HG02588 (cell line): ENCODE measurements at regions not wholly inside any gene's neighbourhood (a gene's known extent, or its start where the extent isn't known, plus 50 kb on each side); places are given as distances from the start of the nearest gene placed in this dataset.

Experiments
- ATAC-seq: cut with Tn5 transposase; IDR thresholded peaks from one replicate; pipeline ENCODE4 v1.9.1; 2021; ENCODE audit warnings: mild to moderate bottlenecking, moderate library complexity; ENCODE audit not compliant: unreplicated experiment

DNA sequence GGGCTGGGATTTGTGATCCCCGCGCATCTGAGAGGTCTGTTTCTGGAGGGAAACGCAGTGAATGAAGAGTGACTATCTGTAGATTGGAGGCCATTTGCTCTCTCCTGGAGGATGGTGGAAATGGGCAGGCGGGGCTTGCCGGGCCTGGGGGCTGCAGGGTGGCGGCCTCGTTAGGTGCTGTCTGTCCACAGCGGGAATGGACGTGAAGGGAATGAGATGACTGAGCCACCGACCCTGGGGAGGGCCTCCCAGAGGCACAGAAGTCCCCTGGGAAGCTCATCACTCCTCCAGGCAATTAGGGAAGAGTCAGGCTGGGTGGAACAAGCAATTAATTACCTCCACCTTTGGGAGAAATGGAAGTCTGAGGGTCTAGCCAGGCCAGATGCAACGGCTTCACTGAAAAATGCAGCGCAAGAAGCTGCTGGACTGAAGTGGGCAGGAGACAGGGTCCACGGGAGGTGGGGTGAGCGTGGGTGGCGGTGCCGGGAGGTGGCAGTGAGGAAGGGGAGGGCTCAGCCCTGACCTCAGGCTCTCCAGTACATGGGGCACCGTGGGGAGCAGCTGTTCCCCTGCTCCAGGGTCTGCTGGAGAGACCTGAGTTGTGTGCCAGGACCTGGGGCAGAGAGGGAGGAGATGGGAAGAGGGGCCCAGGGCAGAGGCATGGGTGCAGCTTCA lies 524.5 kb downstream of the BRD1 start:
- no peak for ATAC-seq

DNA sequence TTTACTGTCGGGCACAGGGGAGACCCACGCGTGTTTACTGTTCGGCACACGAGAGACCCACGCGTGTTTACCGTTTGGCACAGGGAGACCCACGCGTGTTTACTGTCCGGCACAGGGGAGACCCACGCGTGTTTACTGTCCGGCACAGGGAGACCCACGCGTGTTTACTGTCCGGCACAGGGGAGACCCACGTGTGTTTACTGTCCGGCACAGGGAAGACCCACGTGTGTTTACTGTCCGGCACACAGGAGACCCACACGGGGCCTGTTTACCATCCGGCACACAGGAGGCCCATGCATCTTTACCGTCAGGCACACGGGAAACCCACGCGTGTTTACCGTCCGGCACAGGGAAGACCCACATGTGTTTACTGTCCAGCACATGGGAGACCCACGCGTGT lies 525.1 kb downstream of the BRD1 start:
- no peak for ATAC-seq

DNA sequence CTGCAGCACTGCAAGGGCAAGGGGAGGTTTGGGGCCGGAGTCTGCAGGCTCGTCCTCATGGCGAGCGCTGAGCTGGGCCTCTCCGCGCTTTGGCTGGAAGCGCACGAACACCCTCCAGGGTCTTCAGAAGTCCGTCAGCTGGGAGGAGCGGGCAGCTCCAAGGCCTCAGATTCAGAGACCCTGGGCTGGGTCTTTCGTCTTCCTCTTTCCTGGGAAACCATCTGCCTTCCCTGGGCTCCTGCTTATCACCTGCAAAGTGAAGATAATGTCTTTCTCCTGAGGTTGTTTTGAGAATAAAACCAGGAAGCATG lies 525.6 kb downstream of the BRD1 start:
- ATAC-seq = no peak

DNA sequence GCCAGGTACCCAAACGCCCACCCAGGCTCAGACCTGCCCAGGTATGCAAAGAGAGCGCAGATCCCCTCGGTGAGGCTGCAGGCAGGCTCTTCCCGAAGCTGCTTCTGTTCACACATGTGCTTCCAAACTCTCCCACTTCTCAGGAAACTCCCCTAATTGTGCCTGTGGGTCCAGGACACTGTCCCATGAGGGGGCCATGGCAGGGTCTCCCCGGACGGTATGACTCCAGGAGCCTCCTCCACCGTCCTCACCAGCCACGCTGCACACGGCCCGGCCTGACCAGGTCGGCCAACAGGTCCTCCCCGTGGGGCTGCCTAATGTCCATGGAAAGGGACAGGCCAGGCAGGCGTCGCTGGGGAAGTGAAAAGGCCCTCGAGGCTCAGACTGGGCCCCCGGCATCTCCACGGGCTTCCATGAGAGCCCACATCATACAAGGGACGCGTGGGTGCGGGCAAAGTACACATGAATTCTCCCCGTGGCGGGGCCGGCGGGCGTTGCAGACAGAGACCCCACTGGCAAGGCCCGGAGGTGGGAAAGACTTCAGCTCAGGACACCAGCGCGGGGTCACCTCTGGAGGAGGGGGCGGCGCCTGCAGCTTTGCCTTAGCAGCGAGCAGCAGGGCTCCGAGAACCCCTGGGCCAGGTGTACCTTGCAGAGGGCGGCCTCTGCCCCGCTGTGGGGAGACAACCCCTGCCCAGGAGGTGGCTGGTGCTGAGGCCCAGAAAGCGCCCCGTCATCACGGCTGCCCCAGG lies 526.1 kb downstream of the BRD1 start:
- ATAC-seq = no peak

GRCh38 chr22:49300951-49301397 lies 526.7 kb downstream of the BRD1 start:
- ATAC-seq = no peak

DNA sequence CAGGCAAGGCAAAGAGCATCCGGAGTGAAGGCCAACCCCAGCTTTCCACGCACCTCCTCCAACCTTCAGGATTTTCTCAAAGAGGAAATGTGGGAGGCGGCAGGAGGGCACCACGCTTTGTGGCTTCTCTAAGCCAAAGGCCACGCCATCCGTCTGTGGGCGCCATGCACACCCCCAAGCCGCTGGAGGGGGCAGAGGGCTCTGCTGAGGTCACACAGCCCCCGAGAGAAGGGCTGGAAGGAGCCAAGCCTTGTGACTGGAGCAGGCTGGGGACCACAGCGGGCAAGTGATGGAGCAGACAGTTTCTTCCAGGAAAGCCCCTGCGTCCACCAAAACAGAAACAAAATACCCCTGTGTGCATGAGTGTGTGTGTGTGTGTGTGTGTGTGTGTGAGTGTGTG lies 527.4 kb downstream of the BRD1 start:
- no peak for ATAC-seq

- no peak for ATAC-seq
Observed at GRCh38 chr22:49299821-49300231, 527.8 kb downstream of the BRD1 start.

DNA sequence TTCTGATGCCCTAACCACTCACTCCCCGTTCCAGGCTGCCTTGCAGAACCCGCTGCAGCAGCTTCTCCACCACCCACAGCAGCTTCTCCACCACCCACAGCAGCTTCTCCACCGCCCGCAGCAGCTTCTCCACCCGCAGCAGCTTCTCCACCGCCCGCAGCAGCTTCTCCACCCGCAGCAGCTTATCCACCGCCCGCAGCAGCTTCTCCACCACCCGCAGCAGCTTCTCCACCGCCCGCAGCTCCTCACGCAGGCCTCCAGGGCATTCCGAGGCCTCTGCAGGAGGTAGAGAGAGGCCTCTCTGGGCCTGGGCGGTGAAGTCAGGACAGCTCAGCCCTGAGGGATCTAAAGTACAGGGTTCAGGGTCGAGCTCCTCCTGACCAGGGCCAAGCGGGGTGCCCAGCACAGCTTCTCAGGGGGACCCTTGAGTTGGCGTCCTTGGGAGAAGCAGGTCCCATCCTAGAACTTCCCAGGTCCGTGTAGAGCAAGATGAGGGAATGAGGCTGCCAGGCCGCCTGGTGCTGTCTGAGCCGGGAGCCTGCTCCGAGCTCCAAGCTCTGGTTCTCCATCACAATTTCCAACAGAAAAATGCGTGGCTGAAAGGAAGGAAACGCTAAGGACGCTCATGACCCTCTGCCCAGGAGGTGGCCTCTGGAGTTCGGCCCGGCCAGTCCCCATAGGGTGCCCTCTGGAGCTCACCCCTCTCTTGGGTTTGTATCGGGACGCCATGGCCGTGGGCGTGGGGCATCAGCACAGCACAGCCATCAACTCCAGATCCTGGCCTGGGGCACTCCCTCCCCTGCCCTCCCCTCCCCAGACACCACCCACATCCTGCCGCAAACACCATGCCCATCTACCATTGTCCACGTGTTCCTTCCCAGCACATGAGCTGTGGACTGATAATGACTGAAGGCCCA lies 528.6 kb downstream of the BRD1 start:
- ATAC-seq = no peak

- ATAC-seq = no peak
Observed at GRCh38 chr22:49297871-49298721, 529.6 kb downstream of the BRD1 start.

DNA sequence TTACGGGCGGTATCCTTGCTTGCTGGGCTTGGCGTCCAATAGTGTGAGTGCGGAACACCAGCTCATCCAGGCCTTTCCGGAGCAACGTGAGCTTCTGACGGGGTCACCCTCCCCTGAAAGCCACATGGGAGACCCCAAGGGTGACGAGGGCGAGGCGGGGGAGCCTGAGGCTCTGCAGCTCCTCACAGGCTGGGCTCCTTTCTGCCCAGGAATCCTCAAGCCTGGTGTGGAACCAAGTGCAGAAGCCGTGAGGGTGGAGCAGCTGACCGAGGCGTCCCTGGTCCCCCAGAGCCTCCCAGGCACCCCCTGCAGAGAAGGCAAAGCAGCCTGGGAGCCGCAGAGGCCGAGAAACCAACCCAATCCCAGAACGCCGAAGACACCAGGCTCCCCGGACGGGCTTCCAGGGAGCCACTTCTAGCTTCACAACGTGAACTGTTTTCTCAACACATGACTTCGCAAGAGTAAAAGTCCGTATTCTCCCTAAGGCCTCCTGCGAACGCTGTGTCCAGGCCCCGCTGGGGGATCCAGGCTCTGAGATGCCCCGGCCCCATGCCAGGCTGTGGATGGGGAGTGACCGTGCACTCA lies 530.3 kb downstream of the BRD1 start:
- ATAC-seq = no peak

DNA sequence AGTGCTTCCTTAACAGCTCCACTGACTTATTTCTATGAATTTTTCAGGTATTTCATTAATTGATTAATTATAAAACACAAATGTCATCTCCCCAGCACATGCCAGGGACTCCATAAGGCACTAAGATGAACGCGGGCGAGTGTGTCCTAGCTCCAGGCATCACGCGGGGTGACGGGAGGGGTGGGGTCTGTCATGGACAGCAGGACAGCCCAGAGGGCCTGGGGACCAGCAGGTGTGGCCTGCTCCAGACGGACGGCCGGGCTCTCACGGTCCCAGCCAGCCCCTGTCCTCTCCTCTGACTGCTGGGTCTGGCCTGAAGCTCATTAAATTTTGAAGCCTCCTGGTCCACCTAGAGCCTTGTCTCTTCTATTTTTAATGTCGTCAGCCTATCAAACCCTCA lies 531.1 kb downstream of the BRD1 start:
- no peak for ATAC-seq

DNA sequence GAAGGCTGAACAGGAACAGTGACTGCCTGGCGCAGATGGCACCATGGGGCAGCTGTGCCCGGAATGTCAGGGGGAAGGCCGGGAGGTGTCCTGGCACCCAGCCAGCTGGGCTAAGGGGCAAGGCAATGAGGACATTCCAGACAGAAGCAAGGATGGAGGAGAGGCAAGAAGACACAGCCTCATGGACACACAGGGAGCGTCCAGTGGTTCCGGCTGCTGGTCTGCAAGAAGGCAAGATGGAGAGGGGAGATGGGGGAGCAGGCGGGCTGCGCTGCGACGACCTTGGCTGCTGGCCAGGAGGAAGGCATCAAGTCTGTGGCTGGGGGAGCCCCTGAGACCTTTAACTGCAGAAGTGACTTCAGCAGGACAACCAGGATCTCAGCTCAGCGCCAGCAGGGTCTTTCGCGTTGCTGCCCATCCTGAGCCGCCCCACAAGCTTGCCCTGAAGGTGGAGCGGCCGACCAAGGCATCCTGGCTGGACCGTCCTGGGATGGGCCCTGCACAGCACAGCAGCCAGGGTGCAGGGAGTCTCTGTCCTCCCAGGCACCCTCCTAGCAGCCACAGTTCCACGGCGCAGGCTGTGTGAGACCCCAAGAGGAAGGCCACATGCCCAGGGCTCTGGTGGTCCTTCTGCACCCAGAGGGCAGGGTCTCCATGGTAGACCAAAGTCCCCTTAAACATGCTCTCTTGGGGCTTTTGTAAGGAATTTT lies 531.7 kb downstream of the BRD1 start:
- ATAC-seq = no peak

DNA sequence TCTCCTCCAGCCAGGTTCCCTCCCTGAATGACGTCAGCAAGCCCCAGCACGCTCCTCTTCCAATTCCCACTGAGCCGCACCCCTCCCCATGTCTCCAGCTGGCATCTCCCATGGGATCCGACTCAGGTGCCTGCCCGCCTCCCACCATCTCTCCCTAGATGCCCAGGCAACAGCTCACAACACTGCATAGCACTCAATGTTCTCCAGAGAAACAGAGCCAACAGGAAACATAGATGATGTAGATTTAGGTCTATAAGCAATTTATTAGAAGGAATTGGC lies 532.3 kb downstream of the BRD1 start:
- ATAC-seq = no peak

DNA sequence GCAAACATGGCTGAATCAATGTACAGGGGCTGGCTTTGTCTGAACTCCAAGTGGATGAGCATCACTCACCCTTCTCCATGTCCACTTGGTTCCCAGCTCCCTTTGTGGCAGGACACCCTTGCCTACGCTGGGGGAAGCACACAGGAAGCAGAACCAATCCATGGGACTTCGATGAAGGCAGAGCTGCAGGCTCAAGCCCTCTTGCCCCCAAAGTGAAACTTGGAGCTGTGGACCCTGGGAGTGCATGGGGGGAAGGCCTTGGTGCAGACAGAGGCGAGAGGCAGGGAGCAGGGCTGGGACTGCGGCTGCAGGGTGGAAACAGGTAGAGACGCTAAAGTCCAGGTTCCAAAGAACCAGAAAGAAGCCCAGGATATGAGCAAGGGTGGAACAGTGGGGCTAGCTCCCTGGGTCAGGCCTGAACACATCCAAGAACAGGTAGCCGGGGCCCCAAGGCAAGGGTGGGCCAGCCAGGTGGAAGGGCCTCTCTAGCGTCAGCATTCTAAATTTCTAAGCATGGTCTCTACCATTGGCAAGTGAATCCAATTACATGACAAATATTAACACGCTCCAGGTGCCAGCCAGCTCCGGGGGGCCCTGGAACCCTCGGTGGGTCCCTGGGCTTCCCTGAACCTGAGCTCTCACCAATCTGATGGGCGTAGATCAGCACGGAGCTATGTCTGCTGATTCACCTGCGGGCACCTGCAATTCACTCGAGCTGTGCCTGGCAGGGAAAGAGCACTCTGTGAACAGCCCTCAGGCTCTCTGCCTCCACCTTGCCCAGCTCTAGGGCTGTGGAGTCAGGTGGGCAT lies 532.8 kb downstream of the BRD1 start:
- no peak for ATAC-seq

- no peak for ATAC-seq
Observed at GRCh38 chr22:49292909-49293308, 534.8 kb downstream of the BRD1 start.

DNA sequence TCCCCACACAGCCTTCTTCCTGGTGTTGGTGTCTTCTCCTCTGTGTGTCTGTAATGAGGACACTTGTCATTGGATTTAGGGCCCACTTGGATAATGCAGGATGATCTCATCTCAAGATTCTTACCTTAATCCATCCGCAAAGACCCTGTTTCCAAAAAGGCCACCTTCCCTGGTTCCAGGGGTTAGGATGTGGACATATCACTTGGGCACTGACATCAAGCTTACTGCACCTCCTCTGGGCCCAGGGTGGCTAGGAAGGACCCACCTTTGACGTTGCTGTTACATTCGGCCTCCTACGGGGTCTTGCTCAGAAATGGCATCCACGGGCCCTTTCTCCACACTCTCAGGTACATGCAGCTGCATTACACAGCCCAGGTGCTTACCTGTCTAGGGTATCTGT lies 535.9 kb downstream of the BRD1 start:
- ATAC-seq = no peak

DNA sequence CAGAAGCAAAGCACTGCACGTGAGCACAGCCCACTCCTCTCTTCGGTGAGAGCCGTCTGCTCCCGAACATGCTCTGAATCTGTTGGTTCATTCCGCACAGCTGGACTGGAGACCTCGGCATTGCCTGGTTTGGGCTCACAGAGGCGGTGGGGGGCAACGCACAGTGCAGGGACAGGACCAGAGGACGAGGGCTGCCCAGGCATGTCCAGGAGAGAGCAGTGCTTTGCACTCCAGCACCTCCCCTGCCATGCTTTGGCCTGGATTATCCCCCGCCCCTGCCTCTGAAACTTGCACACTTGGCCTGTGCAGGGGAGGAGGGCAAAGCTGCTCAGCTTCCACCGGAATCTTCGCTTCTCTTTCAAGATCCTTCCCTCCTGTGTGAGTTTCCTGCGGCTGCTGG lies 536.5 kb downstream of the BRD1 start:
- ATAC-seq = no peak

GRCh38 chr22:49290711-49291110 lies 537.0 kb downstream of the BRD1 start:
- no peak for ATAC-seq
